GM21529 (cell line): ENCODE measurements at regions not wholly inside any gene's neighbourhood (a gene's known extent, or its start where the extent isn't known, plus 50 kb on each side); places are given as distances from the start of the nearest gene placed in this dataset.

ENCODE experiments used
- ATAC-seq: cut with Tn5 transposase; IDR thresholded peaks from one replicate; pipeline ENCODE4 v1.9.1; 2021; ENCODE audit not compliant: unreplicated experiment

DNA sequence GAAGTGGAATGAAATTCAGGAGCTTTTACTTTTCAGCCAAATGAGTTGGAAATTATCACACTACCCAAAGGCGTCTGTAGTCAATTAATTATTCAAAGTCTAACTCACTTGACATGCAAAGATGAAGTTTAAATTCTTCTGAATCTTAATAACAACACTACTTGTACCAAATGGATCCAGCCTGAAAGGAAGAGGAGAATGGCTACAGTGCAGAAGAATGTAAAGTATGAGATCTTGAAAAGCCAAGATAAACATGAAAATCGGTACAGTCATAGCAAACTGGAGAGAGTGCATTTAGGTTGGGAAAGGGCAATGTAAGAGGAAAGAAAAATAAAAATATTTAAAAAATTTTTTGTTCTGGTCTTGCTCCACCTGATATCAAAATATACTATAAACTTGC lies 195.5 kb downstream of the SIM1 start:
- no peak for ATAC-seq

DNA sequence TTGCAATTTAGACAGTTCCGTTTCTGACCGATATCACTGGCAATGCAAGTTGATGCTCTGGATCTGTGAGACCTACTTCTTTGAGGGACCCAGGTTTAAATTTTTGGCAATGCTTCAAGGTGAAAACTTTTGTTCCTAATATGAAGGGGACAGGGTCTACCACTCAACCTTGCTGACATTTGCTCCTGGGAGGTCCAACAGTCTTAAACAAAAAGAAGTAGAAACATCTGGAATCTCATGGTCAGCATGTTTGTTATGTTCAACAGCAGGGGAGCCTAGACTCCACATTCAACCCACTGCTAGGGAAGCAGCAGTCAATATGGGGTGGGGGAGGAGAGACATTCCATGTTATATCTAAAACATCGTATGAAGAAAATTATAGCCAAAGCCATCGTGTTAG lies 196.4 kb downstream of the SIM1 start:
- ATAC-seq, result no peak

DNA sequence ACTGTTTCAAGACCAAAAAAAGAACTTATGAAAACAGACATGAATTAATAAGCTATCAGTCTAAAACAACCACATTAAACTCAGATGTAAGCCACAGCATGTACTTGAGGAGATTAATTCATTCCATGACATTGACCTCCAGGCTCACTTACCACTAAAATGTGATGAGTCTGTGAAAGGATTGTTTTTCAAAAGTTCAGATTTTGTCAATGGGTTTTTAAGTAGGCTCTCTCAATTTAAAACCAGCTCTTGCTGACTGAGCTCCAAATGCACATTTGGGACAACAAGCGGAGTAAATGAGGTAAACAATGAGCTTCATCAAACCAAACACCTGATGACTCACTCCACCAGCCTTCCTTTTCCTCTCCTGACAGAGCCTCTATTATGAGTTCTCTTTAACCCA lies 197.0 kb downstream of the SIM1 start:
- no peak for ATAC-seq

DNA sequence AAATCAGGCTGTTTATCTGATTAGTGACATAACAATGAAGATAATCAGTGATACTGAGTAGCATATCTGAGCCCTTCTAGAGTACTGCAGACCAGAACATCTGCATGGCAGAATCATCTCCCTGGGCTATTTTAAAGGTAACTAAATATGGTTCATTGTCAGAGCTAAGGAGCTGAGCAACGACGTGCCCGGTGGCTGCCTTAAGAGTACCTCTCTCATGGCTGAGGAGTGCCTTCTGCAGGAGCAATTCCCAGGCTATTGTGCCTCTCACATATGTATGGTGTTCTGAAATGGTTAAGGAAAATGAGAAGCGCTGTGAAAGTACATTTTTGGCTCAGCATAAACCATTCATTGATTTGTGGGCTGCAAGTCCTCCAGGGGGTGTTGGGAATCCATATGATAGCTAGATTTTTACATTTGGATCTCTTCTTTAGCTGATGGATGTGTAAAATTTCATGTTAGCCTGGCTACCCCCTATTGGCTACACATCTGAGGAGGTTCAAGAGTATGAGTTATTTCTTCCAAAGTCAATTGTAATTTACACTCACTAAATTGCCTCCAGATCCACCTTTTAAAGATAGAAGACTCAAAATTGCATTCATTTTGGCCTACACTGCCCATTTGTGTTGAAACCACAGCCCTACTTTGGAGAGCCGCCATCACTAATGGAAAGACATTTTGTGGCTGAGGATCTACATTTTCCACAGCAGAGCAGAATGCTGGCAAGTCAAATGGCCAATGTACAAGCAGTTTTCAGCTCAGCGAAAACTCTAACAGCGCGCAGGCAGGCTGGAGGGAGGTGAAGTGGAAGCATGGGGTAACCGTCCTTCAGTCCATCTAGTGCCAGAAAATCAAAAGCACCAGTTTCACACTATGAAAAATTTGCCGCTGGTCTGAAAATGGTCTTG lies 198.0 kb downstream of the SIM1 start:
- ATAC-seq, result no peak

DNA sequence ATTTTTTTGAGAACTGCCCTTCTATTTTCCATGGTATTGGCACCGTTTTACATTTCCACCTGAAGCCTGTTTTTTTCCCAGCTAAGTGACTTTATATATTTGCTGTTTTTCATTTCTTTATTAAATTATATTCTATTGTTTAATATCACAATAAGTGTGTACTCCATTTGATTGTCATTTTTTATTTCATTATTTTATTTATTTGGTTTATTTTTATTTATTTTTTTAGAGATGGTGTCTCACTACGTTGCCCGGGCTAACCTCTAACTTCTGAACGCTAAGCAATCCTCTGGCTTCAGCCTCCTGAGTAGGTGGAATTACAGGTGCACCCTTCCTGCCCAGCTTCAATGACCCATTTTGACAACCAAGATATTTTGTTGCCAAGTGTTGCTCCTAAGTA lies 202.6 kb downstream of the SIM1 start:
- no peak for ATAC-seq

DNA sequence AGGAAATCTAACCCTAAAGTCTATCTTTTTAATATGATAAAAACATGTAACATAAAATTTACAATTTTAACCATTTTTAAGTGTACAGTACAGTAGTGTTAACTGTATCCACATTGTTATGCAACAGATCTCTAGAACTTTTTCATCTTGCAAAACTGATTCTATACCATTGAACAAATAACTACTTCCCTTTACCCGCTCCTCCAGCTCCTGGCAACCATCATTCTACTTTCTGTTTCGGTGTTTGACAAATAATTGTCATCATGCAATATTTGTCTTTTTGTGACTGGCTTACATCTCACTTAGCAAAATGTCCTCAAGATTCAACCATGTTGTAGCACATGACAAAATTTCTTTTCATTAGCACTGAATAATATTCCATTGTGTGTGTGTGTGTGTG lies 203.2 kb downstream of the SIM1 start:
- no peak for ATAC-seq

DNA sequence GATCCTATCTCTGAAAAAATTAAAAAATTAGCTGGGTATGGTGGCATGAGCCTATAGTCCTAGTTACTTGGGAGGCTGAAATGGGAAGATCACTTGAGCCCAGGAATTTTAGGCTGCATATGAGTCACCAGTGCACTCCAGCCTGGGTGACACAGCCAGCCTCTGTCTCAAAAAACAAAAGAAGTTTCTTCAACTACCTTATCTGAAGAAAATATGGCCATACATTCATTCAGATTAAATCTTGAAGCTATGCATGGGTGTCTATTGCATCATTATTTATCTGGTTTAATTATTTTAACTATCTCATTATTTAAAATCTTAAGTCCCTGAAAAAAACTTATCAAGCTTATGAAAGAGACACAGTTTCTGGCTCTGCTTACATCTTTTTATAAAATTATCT lies 204.1 kb downstream of the SIM1 start:
- no peak for ATAC-seq

DNA sequence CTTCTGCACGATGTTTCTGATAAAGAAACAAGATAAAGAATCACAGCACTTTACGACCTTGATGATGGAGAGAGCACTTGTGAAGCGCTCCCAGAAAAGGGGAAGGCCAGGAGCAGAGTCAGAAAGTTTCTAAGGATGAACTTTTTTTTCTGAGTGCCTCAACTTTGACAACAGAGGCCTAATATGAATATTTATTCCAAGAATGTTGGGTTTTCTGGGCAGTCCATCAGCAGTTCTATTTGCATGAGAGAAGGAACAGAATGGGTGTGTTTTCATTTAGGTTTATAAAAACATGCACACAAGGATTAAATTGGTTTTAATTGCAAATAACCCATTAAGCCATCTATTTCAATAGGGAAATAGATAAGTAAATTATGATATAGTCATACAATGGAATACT lies 204.9 kb downstream of the SIM1 start:
- ATAC-seq, result no peak

DNA sequence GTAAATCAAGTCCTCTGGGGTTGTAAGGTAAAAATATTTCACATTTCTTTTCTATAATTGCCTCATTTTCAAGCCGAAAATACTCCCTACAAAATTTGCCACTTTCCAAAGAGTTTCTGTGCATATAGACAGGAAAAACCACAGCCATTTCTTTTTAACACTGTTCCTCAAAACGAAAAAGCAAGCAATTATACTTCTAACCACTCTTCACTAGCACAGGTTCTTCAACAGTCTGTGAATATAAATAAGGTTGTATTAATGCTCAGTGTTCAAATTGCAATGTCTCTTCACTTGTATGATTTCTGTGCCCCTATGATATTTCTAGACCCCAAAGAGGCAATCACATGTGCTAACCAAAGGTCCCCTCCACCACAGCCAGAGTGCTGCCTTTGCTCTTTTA lies 206.0 kb downstream of the SIM1 start:
- no peak for ATAC-seq

DNA sequence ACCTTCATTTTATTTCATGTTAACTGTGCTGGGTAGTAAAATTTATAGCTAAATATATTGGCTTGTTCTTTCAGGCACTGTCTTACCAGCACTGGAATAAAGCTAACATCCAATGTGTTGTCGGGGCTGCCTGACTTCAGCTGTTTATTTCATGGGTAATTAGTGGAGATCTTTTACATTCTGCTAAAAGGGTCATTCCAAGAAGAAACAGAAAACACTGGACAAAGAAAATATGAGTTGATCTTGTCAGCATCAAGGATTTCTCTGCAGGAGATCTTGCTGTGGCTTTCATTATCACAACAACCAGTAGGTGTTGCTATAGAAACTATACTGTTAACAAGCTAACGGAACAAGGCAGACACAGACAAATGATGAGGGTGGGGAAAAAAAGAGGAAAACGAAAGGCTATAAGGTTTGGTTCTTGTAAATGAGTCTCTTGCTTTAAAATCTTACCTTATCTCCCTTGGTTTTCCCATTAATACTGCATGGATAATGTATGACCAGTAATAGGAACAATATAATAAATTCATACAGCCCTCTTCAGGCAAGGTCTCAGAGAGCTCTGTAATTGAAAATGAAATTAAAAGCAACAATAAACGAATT lies 206.8 kb downstream of the SIM1 start:
- ATAC-seq, result peak; percentile 89

DNA sequence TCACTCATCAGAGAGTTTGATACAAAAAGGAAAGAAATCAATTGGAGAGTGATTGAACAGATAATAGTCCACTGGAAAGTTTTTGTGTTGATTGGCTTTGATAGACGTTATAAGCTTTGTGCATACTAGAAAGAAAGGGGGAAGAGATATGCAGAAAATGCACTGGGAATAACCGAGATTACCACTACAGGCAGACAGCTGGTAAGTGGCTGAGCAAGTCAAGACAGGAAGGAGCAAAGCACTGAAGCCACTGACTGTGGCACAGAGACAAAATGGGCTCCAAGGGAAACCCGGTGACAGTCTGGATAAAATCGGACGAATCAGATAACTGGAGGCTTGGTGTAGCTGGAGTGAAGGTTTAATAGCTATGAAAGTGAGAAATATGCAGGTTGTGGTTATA lies 209.0 kb downstream of the SIM1 start:
- no peak for ATAC-seq

DNA sequence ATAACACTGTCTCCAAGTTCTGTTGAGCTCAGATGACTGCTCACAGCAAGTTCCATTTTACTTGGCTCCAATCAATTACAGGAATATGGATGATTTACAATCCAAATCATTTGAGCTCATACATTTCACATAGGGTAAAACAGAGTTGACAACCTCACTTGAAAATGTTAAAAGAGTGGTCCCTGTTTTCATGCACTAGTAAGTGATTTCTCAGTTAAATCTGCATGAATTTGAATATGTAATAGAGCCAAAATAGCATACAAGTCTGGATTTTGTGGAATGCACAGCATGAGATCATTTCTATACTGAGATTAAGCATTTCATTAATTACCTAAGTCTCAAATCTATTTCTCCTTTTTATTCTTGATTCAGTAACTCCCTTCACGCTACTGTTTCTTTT lies 217.6 kb downstream of the SIM1 start:
- no peak for ATAC-seq

DNA sequence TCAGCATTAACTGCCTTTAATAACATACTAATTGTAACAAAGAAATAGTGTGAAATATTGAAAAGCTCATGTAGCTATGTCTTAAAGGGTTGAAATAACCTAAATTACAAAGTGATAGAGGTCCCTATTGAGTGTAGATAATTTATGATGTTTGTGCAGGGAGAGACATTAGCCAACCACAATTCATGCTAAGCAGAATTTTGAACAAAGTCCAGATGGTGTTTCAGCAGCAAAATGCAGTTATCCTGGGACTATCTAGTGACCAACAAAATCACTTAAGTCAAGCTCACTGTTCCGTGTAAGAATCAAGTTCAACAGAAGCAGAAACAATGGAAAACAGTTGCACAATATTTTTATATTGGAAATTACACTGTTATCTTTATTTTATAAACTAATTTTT lies 218.5 kb downstream of the SIM1 start:
- no peak for ATAC-seq

DNA sequence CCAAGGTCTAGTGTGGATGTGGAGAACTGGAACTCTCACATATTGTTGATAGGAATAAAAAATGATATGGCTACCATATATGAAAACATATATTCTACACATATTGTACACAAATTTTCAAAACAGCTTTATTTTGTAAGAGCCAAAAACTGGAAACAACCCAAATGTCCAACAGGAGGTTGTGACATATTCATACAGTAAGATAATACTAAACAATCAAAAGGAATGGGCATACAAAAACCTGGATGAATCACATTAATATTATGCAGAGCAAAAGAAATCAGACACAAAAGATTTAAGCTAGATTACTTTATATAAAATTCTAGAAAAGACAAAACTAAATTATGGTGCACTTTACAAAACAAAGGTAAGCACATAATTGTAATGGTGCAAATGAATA lies 223.9 kb downstream of the SIM1 start:
- no peak for ATAC-seq

DNA sequence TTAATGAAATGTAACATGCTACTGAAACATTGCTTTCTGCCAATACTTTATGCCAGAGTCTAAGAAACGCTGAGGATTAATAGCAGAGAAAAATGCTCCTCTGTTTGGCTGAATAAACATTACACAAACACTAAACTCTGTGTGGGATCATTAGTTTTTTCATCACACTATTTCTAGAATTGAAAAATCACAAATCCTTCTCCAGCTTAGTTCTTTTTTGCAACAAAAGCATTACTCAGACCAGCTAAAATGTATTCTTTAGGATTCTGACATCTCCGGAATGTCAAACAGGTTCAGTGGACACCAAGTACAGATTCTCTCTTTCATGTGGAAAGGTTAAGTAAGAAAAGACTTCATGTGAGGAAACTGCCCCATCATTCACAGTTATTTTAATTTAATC lies 226.9 kb downstream of the SIM1 start:
- ATAC-seq, result no peak

DNA sequence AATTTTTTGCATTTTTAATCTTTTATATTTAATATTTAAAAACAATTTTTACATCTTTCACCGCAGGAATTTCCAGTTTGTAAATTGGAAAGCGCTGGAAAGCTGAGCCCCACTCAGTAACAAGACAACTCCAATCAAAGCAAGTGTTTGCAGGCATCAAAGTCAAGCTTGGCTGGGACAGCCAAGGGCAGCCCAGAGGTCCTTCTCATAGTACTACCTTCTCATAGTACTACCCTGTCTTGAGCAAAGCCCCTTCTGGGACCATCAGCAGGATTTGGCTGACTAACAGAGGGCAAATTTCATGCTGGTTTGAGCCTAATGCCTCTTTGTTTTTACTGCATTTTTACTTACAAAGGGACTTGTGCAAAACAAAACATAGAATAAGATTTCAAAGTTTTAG lies 228.3 kb downstream of the SIM1 start:
- ATAC-seq, result no peak

DNA sequence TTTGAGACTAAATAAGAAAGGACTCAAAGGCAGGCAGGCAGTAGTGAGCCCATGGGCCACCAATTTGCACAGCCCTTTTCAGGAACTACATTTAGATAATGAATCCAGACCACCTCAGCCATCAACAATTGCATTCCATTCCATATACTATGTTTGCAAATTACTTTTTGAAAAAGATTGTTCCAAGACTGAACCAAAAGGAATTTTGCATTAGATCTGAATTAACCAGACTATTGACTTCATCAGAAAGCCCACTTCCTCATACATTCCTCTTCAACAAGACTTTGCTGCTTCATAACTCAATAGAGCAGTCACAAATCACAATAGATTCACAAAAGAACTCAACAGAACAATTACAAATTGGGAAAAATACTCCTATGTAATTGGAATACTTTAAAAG lies 229.1 kb downstream of the SIM1 start:
- ATAC-seq, result no peak

DNA sequence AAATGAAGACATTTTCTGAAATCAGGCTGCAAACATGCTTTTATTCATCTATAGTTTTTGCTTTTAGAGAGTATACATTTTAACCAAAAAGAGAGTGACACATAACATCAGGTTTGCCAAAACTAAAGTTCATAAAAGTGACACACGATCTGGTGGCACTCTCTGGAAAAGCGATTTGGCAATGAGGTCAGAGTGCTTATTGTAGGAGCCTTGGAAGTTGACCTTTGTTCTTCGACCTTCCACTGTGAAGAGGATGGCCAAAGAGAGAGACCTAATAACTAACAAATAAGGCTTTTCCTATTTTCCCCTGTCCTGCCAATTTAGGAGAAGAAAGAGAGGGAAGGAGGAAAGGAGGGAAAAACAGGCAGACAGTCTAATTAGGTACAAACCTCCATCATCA lies 230.1 kb downstream of the SIM1 start:
- ATAC-seq, result no peak

DNA sequence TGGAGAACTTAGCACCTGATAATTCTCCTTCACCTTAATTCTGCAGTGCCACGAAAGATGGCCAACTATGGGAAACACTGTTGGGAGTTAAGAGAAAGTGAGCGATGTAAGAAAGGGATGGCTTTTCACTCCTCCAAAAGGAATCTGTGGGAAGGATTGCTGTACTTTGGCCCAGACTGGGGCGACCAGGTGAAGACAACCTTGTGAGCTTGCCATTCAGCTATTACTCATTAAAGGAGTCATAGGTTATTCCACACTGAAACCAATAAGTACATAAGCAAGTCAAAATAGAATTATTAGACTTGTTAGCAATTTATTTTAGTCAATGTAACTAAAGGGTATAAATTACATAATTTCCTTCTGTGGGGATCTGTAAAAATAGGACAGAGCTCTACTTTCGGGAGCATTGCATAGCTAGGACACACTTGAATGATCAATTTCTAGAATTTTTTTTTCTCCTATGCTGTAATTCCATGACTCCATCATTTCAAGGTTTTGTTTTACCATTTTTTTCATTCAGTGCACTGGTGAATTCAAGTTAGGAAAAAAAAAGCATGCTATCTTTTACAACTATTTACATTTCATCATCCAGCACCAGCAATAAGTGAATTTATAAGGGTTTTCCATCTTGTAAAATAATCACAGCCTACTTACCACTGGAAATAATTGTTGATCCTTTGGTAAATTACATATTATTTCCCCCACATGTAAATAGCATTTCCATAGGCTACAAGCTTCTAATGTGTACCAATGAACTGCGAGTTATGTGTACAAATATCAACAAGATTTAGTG lies 231.7 kb downstream of the SIM1 start:
- no peak for ATAC-seq

DNA sequence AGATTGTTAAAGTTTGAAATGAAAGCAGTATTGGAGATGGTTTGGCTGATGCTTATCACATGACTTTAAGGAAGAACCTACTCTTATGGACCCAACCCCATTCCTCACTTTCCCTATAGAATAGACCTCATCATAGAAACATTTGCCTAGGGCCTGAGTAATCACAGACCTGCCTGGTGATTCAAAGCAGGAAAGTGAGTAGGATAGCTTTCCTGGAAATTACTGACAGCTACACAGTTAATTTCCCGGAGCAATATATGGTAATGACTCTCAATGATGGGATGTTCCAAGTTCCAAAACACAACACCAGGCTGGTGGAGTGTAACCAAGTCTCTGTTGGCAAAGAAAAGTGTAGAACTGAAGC lies 233.8 kb downstream of the SIM1 start:
- no peak for ATAC-seq

DNA sequence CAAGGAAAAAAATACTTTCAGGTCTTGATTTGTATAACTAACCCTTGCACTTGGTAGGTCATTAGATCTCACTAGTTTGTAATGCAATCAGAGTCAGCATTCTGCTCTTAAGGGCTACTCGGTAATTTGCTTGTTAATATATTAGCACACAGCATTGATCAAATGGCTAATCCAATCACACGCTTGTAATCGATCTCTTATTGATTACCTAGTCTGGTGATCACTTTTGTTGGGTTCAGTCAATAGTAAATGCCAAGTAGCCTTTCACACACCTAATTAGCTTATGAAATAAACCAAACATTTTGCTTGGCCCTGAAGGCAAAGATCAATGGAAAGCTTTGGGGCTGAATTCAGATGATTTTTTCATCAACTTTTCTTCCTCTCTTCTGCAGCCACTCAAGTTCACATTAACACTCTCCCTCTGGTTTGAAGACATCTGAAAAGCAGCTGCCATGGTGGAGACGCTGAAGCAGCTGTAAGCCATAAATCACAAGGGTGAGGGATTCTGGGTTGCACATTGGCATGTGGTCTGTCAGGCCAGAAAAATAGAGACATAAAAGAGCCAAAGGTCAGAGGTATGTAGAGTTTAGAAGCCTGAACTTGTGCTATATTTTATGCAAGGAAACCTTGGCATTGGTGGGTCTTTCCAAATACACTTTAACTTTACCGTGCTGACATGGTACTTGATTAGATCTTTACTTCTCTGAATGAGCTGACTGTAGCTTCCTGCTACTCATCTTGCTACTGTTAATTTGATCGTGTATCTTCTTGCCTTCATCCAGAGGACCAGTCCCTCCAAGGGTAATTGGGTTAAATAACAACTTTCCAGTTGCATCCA lies 234.4 kb downstream of the SIM1 start:
- ATAC-seq, result no peak
